ENCODE measurements at regions not wholly inside any gene's neighbourhood (a gene's known extent, or its start where the extent isn't known, plus 50 kb on each side); places are given as distances from the start of the nearest gene placed in this dataset.

GRCh38 chr11:23490557-23491235 lies 630.4 kb upstream of the CCDC179 start:
- DNase-seq = no peak

DNA sequence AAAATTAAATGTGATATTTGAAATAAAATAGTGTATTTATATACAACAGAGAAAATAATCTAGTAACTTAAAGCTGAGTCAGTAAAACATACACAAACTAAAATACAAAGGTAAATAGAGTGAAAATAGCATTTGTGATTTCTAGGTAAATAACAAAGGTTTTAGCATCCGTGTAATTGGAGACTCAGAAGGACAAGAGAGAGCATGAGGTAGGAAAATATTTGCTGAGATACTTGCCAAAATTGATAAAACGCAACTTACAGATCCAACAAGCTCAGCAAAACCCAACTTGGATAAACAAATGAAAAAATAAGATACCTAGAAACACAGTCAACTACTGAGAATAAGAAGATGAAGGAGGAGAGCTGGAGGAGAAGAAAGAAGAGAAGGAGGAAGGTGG lies 634.7 kb upstream of the CCDC179 start:
- DNase-seq = no peak

GRCh38 chr11:23496340-23496739 lies 636.1 kb upstream of the CCDC179 start:
- DNase-seq = no peak

GRCh38 chr11:23497040-23497439 lies 636.8 kb upstream of the CCDC179 start:
- no peak for DNase-seq

DNA sequence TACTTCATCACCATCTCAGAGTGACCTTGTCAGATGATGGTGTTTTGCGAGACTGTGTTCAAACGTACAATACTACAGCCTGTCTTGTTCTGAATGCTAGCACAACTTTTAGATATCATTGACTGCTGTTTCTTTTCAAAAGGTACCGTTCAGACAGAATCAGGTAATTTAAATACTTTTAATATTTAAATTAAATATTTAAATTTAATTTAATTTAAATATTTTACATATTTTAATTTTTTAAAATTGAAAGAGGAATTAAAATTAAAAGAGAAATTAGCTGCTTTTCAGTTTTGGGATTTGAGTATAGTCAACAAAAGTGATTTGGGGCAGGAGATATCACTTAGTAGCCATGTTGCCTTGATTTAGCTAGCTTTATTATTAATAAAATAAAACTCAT lies 642.1 kb upstream of the CCDC179 start:
- DNase-seq = no peak

DNA sequence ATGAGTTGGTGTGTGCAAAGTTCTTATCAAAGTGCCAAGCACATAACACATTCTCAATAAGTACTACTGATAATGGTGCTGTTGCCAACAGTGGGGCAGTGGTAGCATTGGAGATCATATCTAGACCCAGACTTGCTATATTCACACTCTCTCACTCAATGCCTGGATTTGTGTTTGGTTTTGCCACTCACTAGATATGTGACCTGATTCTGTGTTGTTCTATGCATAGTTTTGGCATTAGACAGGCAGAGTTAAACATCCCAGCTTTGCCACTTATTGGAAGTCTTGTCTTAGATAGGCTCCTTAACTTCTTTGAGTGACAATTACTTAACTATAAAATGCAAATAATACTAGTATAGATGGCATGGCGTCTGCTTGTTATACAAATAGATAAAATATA lies 642.6 kb upstream of the CCDC179 start:
- DNase-seq = no peak

DNA sequence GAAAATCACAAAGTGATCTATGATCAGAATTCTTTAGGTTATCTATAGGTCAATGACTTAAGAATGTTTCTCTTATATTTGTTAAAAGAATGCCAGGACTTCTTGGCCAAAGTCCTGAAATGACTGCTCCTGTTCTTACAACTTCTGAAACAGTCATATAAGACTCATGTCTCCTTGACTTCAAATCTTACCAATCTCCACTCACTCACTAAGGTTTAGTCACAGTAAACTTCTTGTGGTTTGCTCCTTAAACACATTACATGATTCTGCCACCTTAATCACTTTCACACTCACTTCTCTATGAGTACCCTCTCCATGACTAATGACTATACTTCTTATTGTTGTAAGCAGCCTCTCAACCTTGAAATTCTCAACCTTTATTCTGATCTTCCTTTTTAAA lies 648.7 kb upstream of the CCDC179 start:
- DNase-seq = peak; percentile 12

GRCh38 chr11:23509821-23510220 lies 649.5 kb upstream of the CCDC179 start:
- DNase-seq = no peak

- no peak for DNase-seq
Observed at GRCh38 chr11:23519194-23519593, 658.9 kb upstream of the CCDC179 start.

- DNase-seq = no peak
Observed at GRCh38 chr11:23520226-23520960, 660.1 kb upstream of the CCDC179 start.

GRCh38 chr11:23536907-23537306 lies 676.6 kb upstream of the CCDC179 start:
- no peak for DNase-seq

GRCh38 chr11:23539556-23539955 lies 679.3 kb upstream of the CCDC179 start:
- DNase-seq = no peak

- DNase-seq = peak; percentile 40
Observed at GRCh38 chr11:23540101-23540561, 679.9 kb upstream of the CCDC179 start.

GRCh38 chr11:23542189-23542588 lies 681.9 kb upstream of the CCDC179 start:
- no peak for DNase-seq

DNA sequence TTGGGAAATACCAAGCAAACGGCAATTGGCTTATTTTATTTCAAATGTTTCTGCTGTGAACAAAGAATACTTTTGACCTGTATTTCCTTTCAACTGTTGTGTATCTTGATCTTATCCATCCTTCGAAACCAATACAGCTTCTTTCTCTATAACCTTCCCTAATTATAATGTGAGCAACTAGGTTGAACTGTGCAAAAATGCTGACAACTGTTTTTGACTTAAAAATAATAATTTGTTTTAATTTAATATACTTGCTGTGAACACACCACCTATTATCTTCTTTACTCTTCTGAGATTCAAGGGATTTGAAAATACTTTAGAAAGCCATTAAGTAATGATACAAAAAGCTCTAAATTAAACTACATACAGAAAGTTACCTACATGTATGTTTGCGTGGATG lies 682.5 kb upstream of the CCDC179 start:
- no peak for DNase-seq

- no peak for DNase-seq
Observed at GRCh38 chr11:23543651-23544222, 683.5 kb upstream of the CCDC179 start.

DNA sequence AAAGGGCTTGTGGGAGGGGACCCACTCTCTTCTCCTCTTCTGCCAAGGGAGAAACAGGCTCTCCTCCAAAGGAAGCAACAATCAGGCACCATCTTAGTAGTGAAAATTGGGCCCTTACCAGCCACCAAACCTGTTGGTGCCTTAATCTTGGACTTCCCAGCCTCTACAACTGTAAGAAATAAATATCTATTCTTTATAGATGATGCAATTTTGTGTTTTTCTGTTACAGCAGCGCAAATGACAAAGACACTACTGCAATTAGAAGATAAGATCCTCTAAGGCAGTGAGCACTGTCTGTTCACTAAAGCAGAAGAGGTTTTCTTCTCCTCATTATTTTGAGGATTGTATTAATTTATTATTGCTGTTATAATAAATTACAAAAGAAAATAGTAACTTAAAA lies 691.4 kb upstream of the CCDC179 start:
- DNase-seq = no peak

- DNase-seq = no peak
Observed at GRCh38 chr11:23554002-23554401, 693.7 kb upstream of the CCDC179 start.

GRCh38 chr11:23555085-23555484 lies 694.8 kb upstream of the CCDC179 start:
- DNase-seq = no peak

GRCh38 chr11:23556163-23556750 lies 696.0 kb upstream of the CCDC179 start:
- no peak for DNase-seq

DNA sequence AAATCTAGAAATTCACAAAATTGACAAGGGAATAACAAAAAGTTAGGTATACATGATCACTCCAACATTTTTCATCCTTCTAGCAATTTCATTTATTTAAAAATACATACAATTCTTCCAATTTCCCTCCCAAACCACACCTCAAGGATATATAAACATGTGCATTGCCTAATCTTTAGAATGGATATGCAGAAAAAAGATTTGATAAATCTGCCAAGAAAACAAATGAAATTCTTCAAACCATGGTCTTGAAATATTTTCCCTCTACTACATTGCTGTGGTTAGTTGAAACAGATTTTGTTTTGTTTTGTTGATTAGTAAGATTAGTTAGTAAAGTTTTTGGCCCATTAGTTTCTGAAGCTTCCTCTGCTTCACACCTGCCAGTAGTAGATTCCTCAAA lies 703.3 kb upstream of the CCDC179 start:
- DNase-seq = no peak

DNA sequence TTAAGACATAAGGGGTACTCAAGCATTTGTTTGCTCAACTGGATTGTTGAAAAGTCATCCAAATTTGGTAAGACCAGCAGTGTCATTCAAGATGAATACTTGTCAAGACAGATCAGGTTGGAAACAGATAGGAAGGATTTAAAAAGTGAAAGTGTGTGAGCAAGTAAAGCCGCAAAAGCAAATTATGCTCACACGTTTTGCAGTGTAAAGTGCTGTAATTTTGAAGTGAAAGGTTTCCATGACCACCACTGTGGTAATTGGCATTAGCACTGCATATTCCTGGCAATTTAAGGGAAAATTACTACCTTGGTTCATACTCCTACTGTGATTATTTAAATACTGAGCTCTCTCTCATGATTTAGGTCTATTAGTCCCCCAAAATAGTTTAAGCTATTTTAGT lies 704.1 kb upstream of the CCDC179 start:
- DNase-seq = no peak

DNA sequence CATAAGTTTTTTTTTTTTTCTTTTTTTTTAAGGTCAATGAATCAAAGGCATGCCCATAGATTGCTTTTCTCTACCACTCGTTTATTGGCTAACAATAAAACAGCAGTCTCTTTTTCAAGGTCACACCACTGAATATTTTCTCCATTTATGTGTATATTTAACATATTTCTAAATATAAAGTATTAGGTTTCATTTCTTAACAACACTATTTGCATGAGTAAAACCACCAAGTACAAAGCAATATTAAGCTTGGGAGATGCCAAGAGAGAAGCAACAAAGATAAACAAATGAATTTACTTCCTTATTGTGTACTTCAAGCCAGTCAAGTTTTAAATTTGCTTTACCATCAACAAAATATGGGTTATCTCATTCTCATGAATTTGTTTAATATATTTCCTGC lies 708.9 kb upstream of the CCDC179 start:
- DNase-seq = no peak

- DNase-seq = no peak
Observed at GRCh38 chr11:23569547-23569946, 709.3 kb upstream of the CCDC179 start.
